Neural progenitor cell (in vitro differentiated cells): ENCODE measurements at regions not wholly inside any gene's neighbourhood (a gene's known extent, or its start where the extent isn't known, plus 50 kb on each side); places are given as distances from the start of the nearest gene placed in this dataset.

Experiments
- CTCF ChIP-seq: fragments of 200-600 bp; sonication (generic); IDR thresholded peaks from 2 replicates; pipeline ENCODE4 v1.5.1; 2017; ENCODE audit warnings: antibody characterized with exemption, mild to moderate bottlenecking
- EZH2 ChIP-seq: fragments of 200-600 bp; sonication (generic); IDR thresholded peaks from 2 replicates; pipeline ENCODE4 v1.6.1; 2017; ENCODE audit warnings: antibody characterized with exemption, mild to moderate bottlenecking, moderate library complexity
- EZH2phosphoT487 ChIP-seq: fragments of 200-600 bp; sonication (generic); IDR thresholded peaks from 2 replicates; pipeline ENCODE4 v1.6.1; 2017; ENCODE audit warnings: antibody characterized with exemption

- TF ChIP-seq CTCF: no peak
- TF ChIP-seq EZH2: no peak
- TF ChIP-seq EZH2phosphoT487: no peak
Observed at GRCh38 chr10:131694168-131694780, 206.5 kb upstream of the PPP2R2D start.
